ENCODE measurements at regions not wholly inside any gene's neighbourhood (a gene's known extent, or its start where the extent isn't known, plus 50 kb on each side); places are given as distances from the start of the nearest gene placed in this dataset.
"Not testable (repeated sequence)": the region's sequence is repeated elsewhere in the genome, so short reads cannot be mapped to it uniquely, and the experiment has no call there.

DNA sequence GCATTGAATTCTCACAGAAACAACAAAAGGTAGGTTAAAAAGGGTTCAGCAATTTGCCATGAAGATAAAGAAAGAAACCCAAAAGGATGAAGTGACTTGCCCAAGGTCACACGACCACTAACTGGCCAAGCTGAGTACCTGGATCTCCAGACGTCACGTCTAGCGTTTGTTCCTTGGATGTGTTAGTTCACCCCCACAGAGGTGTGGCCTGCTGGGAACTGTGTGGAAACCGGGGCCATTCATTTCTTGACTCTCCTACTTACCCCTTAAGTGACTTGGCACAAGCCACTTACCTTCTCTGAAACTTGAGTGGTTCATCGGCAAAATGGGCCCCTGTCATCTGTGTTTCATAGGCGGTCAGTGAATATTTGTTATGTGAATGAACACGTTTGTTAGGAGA lies 244.3 kb upstream of the SLCO3A1 start:
- no peak for DNase-seq (ENCODE audit: low read depth in 2 of 2, low spot score in 1 of 2)

DNA sequence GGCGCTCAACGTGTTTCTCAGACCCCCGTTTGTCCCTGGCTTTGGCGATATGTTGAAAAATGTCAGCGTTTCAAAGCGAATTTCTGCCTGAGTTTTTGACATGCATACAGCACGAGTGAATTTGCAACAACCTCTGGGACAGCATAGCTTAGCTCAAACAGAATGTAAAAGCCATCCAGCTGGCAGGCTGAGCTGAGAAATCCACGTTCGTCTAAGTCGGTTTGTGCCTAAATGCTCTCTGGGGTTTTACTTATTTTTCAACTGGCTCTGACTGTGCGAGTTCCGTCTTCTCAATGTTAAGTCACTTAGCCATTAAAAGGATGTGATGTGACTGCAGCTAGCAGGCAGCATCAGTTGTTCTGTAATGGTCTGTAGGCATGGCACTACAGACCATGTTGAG lies 243.5 kb upstream of the SLCO3A1 start:
- DNase-seq (ENCODE audit: low read depth in 2 of 2, low spot score in 1 of 2): no peak

DNA sequence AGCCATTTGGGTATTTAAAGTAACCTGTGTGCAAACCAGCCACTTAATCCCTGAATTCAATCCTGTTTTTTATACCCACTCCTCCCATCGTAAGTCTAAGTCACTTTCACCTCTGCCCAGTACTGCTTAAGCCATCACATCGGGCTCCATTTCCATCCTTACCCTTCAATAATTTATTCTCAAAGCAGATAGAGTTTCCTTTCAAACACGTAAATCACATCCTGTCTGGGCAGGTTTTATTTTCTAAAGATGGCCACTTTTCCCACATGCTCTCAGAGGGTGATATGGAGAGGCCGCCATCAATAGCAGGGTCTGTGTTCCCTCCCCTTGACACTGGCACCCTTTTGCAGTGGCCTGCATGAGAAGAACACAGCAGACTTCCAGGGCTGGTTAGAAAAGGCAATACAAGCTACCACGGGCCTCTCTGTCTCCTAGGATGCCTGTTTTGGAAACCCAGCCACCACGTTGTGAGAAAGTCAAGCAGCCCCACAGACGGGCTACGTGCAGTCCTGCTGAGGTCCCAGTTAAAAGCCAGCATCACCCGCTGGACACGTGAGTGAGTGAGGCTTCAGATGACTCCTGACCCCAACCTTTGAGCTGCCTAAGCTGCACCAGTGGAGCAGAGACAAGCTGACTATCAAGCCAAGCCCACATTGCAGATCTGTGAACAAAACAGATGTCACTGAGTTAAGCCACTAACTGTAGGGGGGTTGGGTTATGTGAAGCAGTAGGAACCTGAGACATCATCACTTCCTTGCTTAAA lies 241.8 kb upstream of the SLCO3A1 start:
- no peak for DNase-seq (ENCODE audit: low read depth in 2 of 2, low spot score in 1 of 2)

DNA sequence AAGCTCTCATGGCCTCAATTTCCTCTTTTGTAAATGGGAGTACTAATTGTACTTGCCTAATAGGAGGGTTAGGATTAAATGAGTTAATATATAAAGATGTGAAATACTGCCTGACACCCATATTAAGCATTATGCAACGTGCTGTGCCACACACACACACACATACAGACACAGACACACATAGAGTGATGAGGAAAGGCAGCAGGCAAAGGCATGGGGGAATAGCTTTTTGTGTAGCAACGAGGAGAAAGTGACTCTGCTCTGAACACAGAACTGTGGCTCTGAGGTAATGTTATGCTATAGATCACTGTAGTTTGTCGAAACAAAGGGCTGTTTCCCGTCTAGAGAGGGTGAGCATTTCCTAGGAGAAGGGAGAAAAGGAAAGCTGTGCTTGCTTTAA lies 233.3 kb upstream of the SLCO3A1 start:
- no peak for DNase-seq (ENCODE audit: low read depth in 2 of 2, low spot score in 1 of 2)

DNA sequence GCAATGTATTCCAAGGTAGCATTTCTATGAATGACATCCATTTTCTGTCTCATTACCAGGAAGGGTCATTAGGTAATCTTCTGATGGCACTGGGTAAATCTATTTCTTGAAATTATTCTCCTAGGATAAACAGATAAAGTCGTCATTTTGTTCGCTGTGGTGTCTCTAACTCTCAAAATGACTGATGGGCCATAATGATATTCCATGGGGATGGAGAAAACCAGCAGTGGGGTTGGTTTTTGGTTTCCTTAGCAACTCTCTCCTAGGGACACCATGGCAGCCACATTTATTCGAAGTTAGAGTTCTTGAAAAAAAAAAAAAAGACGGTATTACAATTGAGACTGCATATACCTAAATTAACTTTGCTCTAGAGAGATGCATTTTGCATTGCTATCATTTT lies 231.3 kb upstream of the SLCO3A1 start:
- DNase-seq (ENCODE audit: low read depth in 2 of 2, low spot score in 1 of 2): no peak

DNA sequence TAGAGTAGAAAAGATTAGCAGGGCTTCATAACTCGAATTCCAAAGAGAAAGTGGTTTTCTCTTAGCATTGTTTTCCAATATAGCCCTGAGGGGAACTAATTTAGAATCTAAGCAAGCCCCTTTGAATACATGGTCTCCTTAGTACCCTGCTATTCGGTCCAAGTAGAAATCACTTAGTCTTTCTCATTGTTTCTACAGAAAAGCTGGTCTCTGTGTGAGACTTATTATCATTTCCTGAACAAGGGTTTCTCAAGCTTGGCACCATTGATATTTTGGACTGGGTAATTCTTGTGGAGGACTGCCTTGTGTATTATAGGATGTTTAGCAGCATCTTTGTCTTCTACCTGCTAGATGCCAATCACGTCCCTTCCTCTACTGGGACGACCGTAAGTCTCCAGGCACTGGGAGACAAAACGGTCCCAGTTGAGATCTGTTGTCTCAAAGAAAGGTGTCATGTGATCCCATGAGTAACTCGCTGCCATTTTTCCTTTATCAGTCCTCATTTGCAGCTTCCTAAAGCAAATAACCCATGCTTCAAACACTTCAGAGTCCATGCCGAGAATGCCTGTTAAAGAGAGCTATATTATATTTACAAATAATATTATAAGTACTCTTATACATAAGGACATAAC lies 230.7 kb upstream of the SLCO3A1 start:
- no peak for DNase-seq (ENCODE audit: low read depth in 2 of 2, low spot score in 1 of 2)

DNA sequence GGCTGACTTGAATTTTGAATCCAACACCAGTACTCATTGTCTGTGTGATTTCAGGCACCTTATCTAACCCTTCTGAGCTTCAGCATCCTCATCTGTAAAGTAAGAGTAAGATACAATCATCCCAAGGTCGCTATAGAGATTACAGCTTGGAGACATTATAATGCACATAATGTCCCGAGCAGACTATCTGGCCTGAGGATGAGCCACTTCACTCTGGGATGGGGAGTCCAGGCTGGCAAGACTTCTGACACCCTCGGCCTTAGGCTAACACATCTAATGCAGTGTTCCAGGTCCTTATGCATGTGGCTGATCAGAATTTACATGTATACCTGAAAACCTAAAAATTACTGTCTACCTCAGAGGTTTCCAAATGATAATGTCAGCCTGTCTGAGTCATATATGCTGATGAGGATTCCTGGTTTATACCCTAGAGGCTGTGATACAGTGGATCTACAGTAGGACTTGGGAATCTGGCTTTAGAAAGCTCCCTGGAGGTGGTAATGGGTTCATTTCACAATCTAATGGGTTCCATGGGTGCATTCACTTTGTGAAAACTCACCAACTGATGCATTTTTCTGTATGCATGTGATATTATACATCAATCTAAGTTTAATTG lies 229.0 kb upstream of the SLCO3A1 start:
- no peak for DNase-seq (ENCODE audit: low read depth in 2 of 2, low spot score in 1 of 2)

DNA sequence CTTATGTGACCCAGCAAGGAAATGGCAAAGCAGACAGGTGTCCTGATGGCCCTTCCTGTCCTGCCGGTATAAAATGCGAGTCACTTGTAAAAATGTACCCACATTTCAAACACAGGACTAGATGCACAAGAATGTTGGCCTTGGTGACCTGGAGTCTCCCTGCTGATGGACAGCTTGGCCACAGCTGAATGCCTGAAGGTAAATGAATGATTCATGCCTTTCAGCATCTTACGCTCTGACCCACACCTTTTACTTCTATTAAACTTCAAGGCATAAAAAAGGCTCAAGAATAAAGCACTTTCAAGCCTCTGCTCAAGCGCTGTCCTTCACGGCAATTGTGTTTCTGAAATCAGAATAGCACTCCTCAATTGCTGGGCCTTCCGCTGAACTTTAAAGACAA lies 228.0 kb upstream of the SLCO3A1 start:
- DNase-seq (ENCODE audit: low read depth in 2 of 2, low spot score in 1 of 2): no peak

DNA sequence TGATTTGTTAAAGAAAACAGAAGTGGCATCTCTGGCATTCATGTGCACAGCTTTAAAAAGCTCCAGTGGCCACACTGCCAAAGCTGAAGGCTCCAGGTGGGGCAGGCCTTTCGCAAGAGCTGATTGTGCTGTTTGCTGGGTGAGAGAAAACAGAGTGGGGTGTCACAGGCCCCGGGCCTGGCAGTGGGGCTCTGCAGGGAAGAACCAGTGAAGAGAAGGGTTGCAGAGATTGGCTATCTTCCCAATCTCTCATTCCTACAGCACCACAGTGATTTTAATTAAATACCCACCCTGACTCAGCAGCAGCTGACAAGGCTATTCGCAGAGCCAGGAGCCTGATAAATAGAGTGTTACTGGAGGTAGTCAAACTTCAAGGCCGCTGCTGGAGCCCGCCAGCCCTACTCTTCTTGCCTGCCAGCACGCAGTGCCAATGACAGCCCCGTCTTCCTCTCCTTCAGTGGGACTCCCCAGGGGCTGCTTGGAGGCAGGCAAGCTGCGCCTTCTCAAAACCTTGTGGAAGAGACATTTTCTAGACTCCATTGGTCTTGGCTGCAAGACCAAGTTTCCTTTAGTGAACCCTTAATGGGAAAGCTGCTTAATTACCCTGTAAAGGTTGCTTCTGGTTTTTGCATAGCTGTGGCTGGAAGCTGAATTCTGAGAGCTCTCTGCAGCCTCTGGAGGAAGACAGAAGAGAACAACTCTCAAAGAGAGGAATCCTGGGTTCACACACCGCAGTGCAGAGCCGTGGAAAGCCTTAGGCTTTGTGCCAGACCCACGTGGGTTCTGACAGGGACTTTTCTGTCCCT lies 225.8 kb upstream of the SLCO3A1 start:
- no peak for DNase-seq (ENCODE audit: low read depth in 2 of 2, low spot score in 1 of 2)

DNA sequence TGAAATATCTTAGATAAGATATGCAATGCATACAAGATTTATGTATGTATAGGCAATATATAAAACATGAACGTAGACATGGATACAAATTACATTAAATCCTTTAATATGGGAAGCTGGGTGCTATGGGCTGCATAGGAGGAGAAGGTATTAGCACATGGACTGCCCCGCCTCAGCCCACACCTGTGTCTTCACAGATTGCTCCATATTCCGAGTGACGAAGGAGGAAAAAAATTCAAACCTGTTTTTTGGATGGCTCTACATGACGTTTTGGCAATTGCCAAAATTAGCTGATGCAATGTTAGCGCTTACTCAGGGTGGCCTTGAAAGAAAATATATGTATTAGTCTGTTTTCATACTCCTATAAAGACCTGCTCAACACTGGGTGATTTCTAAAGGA lies 223.4 kb upstream of the SLCO3A1 start:
- DNase-seq (ENCODE audit: low read depth in 2 of 2, low spot score in 1 of 2): no peak

DNA sequence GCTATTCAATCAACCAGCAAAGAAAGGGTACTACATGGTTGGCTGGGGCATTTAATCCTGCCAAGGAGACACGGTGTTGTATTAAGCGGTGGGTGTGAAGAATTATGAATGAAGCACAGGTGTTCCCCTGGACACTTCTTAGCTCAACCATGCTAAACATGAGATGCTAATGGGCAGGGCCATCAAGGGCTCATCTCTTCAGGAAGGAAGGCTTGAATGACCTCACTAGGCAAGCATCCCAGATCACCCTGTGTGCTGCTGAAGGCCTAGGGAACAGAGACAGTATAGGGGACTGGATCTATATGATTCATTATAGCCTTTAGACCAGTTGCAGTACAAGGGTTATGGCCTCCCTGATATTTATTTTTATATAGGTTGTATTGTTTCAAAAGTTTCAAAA lies 221.3 kb upstream of the SLCO3A1 start:
- DNase-seq (ENCODE audit: low read depth in 2 of 2, low spot score in 1 of 2): no peak

DNA sequence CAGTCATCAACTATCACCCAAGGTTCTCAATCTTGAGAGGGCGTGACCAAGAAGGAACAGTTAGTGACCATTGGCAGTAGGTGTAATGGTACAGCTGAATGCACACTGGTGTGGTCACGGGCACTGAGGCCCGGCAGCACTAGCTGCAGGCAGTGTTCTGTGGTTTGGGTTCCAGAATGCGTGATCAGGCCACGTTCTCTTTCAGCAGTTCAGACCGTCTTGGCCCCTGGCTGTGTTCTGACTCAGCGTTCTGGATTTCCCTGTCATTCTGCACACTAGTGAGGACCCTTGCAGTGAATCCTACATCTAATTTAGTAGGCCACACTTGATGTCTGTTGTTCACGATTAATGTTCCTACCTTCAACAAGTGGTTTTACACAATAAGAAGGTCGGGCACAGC lies 220.5 kb upstream of the SLCO3A1 start:
- no peak for DNase-seq (ENCODE audit: low read depth in 2 of 2, low spot score in 1 of 2)

DNA sequence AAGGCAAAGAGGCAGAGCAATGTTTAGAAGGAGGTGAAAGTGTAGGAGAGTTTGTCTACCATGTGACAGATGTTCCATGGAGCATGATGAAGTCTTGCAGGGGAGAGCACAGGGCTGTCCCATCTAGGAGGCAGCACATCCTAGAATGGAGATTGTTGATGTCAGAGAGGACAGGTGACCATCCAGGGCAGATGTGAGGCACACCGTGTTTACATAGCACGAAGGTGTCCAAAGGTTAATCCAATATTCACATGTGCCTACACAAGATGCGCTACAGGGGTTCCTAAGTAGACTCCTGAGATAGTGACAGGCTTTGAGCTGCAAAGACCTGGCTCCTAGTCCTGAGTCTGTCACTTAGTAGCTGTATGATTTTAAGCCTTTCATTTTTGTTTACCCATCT lies 219.3 kb upstream of the SLCO3A1 start:
- DNase-seq (ENCODE audit: low read depth in 2 of 2, low spot score in 1 of 2): no peak

DNA sequence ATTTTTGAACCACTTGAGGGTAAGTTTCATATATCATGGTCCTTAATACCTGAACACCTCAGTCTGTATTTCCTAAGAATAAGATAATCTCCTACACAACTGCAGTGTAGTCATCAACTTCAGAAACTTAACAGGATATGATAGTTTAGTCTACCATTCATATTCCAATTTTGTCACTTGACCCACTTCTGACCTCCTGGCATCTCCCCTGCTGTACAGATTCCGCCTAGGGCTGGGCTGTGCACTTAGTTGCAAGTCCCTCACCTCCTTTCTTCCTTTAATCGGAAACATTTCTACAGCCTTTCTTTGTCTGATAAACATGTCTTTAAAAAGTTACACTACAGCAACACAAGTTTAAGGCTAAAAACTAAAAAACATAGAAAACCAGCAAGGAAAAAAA lies 218.4 kb upstream of the SLCO3A1 start:
- no peak for DNase-seq (ENCODE audit: low read depth in 2 of 2, low spot score in 1 of 2)

DNA sequence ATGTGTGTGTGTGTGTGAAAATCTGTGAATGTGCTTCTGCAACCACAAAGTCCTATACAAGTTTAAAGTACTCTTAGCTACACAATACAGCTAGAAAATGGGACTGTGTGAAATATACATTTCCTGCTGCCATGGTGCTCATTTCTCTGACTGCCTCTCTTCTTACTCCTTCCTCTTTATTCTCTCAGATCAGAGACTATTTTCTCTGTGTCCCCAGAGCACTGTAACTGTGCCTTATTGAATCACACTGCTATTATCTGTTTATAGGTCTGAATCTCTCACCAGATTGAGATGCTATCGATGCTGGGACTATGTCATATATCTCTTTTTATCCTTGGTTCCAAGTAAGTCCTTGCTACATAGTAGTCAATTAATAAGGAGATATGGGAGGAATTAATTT lies 217.9 kb upstream of the SLCO3A1 start:
- no peak for DNase-seq (ENCODE audit: low read depth in 2 of 2, low spot score in 1 of 2)

DNA sequence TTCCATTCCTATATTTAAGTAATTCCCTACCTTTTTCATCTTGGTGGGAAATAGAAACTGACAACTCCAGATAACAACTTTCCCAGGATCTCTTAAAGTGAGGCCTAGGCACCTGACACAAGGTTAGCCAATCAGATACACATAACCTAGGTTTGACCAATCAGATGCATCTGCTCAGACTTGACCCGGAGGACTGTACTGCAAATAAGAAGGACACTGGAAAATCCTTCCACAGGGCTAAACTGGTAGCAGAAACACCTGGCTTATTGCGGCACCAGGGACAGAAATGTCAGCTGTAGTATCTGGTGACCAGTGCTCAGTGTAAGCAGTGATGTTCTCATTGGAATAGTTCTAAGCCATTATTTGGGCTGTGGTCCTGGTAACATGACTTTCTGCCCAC lies 204.5 kb upstream of the SLCO3A1 start:
- no peak for DNase-seq (ENCODE audit: low read depth in 2 of 2, low spot score in 1 of 2)

DNA sequence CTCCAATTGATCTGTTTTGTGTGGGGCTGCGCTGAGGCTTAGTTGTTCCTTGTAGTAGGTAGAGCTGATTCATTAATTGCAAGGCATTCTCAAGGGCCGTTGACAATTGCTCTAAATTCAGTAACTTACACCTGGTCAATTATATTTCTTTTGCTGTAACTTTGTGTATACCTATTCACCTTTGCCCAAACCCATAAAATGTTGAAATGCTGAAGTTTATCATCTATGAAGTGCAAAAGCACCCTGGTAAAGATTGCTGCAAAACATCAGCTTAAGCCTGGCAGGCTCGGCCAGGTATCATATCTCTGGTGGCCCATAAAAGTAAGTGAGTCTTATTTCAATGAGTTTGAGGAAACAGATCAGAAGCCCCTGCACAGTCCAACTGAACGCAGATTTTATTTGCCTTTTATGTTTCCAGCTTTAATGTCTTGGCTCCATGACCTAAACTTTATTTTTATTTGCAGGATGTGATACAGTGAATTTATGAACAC lies 203.6 kb upstream of the SLCO3A1 start:
- no peak for DNase-seq (ENCODE audit: low read depth in 2 of 2, low spot score in 1 of 2)

DNA sequence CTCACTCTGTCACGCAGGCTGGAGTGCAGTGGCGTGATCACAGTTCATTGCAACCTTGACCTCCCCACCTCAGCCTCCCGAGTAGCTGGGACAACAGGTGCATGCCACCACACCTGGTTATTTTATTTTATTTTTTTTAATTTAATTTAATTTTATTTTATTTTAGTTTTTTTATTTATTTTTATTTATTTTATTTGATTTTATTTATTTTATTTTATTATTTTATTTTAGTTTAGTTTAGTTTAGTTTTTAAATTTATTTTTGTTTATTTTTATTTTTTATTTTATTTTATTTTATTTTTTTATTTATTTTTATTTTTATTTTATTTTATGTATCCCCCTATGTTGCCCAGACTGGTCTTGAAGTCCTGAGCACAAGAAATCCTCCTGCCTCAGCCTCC lies 202.3 kb upstream of the SLCO3A1 start:
- no peak for DNase-seq (ENCODE audit: low read depth in 2 of 2, low spot score in 1 of 2)

DNA sequence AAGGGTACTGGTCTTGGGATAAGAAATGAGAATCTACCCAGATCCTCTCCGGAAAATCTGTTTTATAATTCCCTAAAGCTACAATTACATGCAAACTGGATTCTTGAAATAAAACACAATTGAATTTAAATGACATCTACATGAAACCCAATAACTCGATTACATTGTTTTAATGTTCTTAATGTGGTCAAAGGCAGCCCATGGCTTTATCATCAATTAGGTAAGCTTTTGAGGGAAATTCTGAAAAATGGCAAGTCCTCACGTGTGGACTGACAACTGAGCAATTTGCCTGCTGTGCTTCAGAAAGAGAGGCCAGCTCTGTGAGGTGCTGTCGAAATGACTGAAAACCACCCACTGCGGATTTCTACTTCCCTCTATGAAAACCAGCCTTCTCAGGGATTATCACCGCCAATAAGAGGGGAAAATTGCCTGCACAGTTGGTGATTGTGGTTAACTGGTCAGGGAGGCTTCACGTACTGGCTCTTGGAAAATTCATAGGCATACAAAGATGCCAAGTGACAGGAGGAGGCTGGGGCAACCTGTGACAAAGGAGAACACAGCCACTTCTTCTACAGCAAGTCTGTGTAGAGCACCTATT lies 200.8 kb upstream of the SLCO3A1 start:
- no peak for DNase-seq (ENCODE audit: low read depth in 2 of 2, low spot score in 1 of 2)

DNA sequence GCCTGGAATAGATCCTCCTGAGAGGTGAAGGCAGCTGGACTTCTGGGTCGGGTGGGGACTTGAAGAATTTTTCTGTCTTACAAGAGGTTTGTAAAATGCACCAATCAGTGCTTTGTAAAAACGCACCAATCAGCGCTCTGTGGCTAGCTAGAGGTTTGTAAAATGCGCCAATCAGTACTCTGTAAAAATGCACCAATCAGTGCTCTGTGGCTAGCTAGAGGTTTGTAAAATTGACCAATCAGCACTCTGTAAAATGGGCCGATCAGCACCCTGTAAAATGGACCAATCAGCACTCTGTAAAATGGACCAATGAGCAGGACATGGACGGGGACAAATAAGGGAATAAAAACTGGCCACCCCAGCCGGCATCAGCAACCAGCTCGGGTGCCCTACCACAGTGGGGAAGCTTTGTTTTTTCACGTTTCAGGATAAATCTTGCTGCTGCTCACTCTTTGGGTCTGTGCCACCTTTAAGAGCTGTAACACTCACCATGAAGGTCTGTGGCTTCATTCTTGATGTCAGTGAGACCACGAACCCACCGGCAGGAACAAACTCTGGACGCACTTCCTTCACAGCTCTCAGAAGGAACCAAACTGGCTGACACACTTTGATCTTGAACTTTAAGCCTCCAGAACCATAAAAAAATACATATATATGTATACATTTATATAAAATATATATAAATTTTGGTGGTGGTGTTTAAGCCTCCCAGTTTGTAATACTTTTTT lies 197.8 kb upstream of the SLCO3A1 start:
- DNase-seq (ENCODE audit: low read depth in 2 of 2, low spot score in 1 of 2): not testable (repeated sequence)

All from stimulated activated CD8-positive, alpha-beta memory T cell treated with anti-CD3 and anti-CD28 coated beads, Interleukin-4, amount 100 ng/mL, for 1 hour (primary cell).